OCI-LY7 (cell line): ENCODE measurements at regions not wholly inside any gene's neighbourhood (a gene's known extent, or its start where the extent isn't known, plus 50 kb on each side); places are given as distances from the start of the nearest gene placed in this dataset.

Source experiments
- BruUV-seq: library from RNA; stranded (reverse); fragments of 400-500 nt; replicated peaks from 2 replicates; lab custom pipeline; 2021; lab: Mats Ljungman, UMichigan
- CTCF ChIA-PET: fragments of 300-600 bp; sonication (Branson Sonifier 250); formaldehyde crosslinking; loops from one replicate; lab custom pipeline; 2022; ENCODE audit warnings: antibody characterized with exemption; ENCODE audit not compliant: unreplicated experiment; lab: Charles Lee
- POLR2A ChIA-PET: fragments of 300-600 bp; sonication (Branson Sonifier 250); formaldehyde crosslinking; loops from one replicate; lab custom pipeline; 2022; ENCODE audit warnings: antibody characterized with exemption; lab: Charles Lee
- DNase-seq: peaks from one replicate; pipeline ENCODE4 v3.0.0-alpha.2; 2015; ENCODE audit warnings: low spot score
- H2AFZ ChIP-seq: fragments of 200-600 bp; sonication (generic), shearing (Covaris generic); 2 replicates; pipeline ENCODE4 v1.6.1; 2014; ENCODE audit warnings: mild to moderate bottlenecking, antibody characterized with exemption, low read length, moderate library complexity
- H3K27ac ChIP-seq: fragments of 200-600 bp; sonication (generic); 2 replicates; pipeline ENCODE4 v1.5.1; 2014; ENCODE audit warnings: mixed run types, low read depth, mild to moderate bottlenecking, moderate library complexity, low read length, inconsistent platforms; ENCODE audit not compliant: poor library complexity, severe bottlenecking
- H3K36me3 ChIP-seq: fragments of 200-600 bp; sonication (generic); 2 replicates; pipeline ENCODE4 v1.6.1; 2014; ENCODE audit warnings: mild to moderate bottlenecking, antibody characterized with exemption, low read length, moderate library complexity, mixed read lengths; ENCODE audit not compliant: insufficient read depth
- H3K4me1 ChIP-seq: fragments of 200-600 bp; sonication (generic); 2 replicates; pipeline ENCODE4 v1.5.1; 2014; ENCODE audit warnings: mild to moderate bottlenecking, low read length; ENCODE audit not compliant: insufficient read depth, poor library complexity, severe bottlenecking
- H3K4me2 ChIP-seq: fragments of 200-600 bp; sonication (generic); 2 replicates; pipeline ENCODE4 v1.6.1; 2014; ENCODE audit warnings: mild to moderate bottlenecking, low read length
- H3K4me3 ChIP-seq: fragments of 200-600 bp; sonication (generic); 2 replicates; pipeline ENCODE4 v1.5.1; 2014; ENCODE audit warnings: mild to moderate bottlenecking, low read depth, low read length; ENCODE audit not compliant: poor library complexity, severe bottlenecking
- H3K79me2 ChIP-seq: fragments of 200-600 bp; sonication (generic); 2 replicates; pipeline ENCODE4 v1.6.1; 2016; ENCODE audit warnings: low read depth, mild to moderate bottlenecking, low read length, moderate library complexity, mixed read lengths; ENCODE audit not compliant: insufficient read depth
- H3K9me2 ChIP-seq: fragments of 200-600 bp; sonication (generic); 2 replicates; pipeline ENCODE4 v1.6.1; 2016; ENCODE audit warnings: mild to moderate bottlenecking, low read length, mixed read lengths; ENCODE audit not compliant: insufficient read depth
- H3K9me3 ChIP-seq: fragments of 200-600 bp; sonication (generic); 2 replicates; pipeline ENCODE4 v1.6.1; 2014; ENCODE audit warnings: mild to moderate bottlenecking, mixed run types, low read length, mixed read lengths
- H4K20me1 ChIP-seq: fragments of 200-600 bp; sonication (generic); 2 replicates; pipeline ENCODE4 v1.6.1; 2014; ENCODE audit warnings: mild to moderate bottlenecking, antibody characterized with exemption, low read length, moderate library complexity, mixed read lengths; ENCODE audit not compliant: insufficient read depth
- EZH2phosphoT487 ChIP-seq: fragments of 200-600 bp; sonication (generic); IDR thresholded peaks from 2 replicates; pipeline ENCODE4 v1.6.1; 2018; ENCODE audit warnings: low read depth, borderline replicate concordance, mild to moderate bottlenecking, mixed run types, antibody characterized with exemption, low read length, moderate library complexity, mixed read lengths
- intact Hi-C: fragments of 100-400 bp; cut with micrococcal nuclease; formaldehyde crosslinking; loops from one replicate; pipeline ENCODE4 v1.10.0; 2022; ENCODE audit not compliant: unreplicated experiment
- TF ChIP-seq, protein P1 (sequence below): fragments of 200-600 bp; sonication (generic); conservative IDR thresholded peaks from 2 replicates; pipeline ENCODE4 v1.5.1; 2014; ENCODE audit warnings: mild to moderate bottlenecking, antibody characterized with exemption, low read length, moderate library complexity, mixed read lengths

GRCh38 chr5:74927336-74927735, 61.1 kb upstream of the FAM169A start:
- Histone ChIP-seq H3K9me3 (no peaks in the 10 kb centered on the region), H2AFZ (no peak overlapping the region), H3K36me3 (no peaks in the 10 kb centered on the region), H3K9me2 (no peaks in the 10 kb centered on the region), H4K20me1 (no peaks in the 10 kb centered on the region), H3K79me2 (no peaks in the 10 kb centered on the region), H3K27ac (no peak overlapping the region), H3K4me3 (no peak overlapping the region), H3K4me1 (no peaks in the 10 kb centered on the region), H3K4me2 (no peak overlapping the region)
- ChIA-PET CTCF (no interaction called here), POLR2A (interaction anchor here (0.7 kb wide), 1 partner anchor 218 kb away, joined by 8 read pairs; no protein-coding TSS in a partner anchor)
- TF ChIP-seq, protein P1, sequence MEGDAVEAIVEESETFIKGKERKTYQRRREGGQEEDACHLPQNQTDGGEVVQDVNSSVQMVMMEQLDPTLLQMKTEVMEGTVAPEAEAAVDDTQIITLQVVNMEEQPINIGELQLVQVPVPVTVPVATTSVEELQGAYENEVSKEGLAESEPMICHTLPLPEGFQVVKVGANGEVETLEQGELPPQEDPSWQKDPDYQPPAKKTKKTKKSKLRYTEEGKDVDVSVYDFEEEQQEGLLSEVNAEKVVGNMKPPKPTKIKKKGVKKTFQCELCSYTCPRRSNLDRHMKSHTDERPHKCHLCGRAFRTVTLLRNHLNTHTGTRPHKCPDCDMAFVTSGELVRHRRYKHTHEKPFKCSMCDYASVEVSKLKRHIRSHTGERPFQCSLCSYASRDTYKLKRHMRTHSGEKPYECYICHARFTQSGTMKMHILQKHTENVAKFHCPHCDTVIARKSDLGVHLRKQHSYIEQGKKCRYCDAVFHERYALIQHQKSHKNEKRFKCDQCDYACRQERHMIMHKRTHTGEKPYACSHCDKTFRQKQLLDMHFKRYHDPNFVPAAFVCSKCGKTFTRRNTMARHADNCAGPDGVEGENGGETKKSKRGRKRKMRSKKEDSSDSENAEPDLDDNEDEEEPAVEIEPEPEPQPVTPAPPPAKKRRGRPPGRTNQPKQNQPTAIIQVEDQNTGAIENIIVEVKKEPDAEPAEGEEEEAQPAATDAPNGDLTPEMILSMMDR, result no peak
- no peak for TF ChIP-seq EZH2phosphoT487
- BruUV-seq, result no TSS peak
- DNase-seq, result no peak
- intact Hi-C loops, result no loop called here

DNA sequence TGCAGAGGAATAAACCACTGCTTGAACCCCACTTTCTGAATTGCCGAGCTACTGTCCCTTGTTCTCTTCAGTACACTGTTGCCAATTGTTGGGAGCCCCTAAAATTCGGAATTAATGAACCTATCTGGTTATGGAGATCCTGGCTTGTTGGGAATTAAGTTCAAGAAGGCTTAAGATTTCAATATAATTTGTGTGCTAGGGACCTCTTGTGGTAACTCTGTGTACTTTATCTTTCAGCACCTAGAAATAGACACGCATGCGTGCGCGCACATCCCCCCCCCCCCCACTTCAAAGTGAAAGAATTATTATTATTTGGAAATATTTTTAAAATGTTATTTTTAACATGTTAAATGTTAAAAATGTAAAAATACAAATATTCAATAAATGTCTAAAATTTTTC, 53.3 kb upstream of the FAM169A start:
- ChIA-PET CTCF (no interaction called here), POLR2A (no interaction called here)
- Histone ChIP-seq H3K9me2 (no peaks in the 10 kb centered on the region), H3K9me3 (no peaks in the 10 kb centered on the region), H3K36me3 (no peaks in the 10 kb centered on the region), H3K4me2 (no peak overlapping the region), H3K79me2 (no peaks in the 10 kb centered on the region), H3K4me3 (no peak overlapping the region), H3K27ac (no peak overlapping the region), H4K20me1 (no peaks in the 10 kb centered on the region), H2AFZ (no peak overlapping the region), H3K4me1 (no peaks in the 10 kb centered on the region)
- intact Hi-C loops, result no loop called here
- TF ChIP-seq EZH2phosphoT487, result no peak
- TF ChIP-seq, protein P1, result peak; percentile 65
- DNase-seq, result peak; percentile 12
- BruUV-seq, result no TSS peak

GRCh38 chr5:74919041-74919440, 52.9 kb upstream of the FAM169A start:
- TF ChIP-seq, protein P1, result no peak
- TF ChIP-seq EZH2phosphoT487, result no peak
- Histone ChIP-seq H3K9me2 (no peaks in the 10 kb centered on the region), H3K4me2 (no peak overlapping the region), H2AFZ (no peak overlapping the region), H3K4me1 (no peaks in the 10 kb centered on the region), H3K79me2 (no peaks in the 10 kb centered on the region), H3K36me3 (no peaks in the 10 kb centered on the region), H3K9me3 (no peaks in the 10 kb centered on the region), H3K27ac (no peak overlapping the region), H3K4me3 (no peak overlapping the region), H4K20me1 (no peaks in the 10 kb centered on the region)
- DNase-seq, result no peak
- no TSS peak for BruUV-seq
- intact Hi-C loops, result no loop called here
- CTCF ChIA-PET, result no interaction called here
- POLR2A ChIA-PET, result no interaction called here
